HL-60 (cell line): ENCODE measurements at regions not wholly inside any gene's neighbourhood (a gene's known extent, or its start where the extent isn't known, plus 50 kb on each side); places are given as distances from the start of the nearest gene placed in this dataset.

Source experiments
- DNase-seq, 2 experiments: peaks; one replicate each; pipeline ENCODE4 v3.0.0-alpha.2; 2010 to 2020; ENCODE audit warnings: low read depth in 1 of 2, low spot score in 1 of 2
- H3K27ac ChIP-seq: fragments of 250-450 bp; sonication (Bioruptor Pico); replicated peaks from 2 replicates; pipeline ENCODE4 v1.5.1; 2020; ENCODE audit warnings: mild to moderate bottlenecking, moderate library complexity
- H3K27me3 ChIP-seq: fragments of 250-450 bp; sonication (Bioruptor Pico); 2 replicates; pipeline ENCODE4 v1.5.1; 2021; ENCODE audit warnings: mild to moderate bottlenecking, moderate library complexity; ENCODE audit not compliant: insufficient read depth, poor library complexity, severe bottlenecking
- H3K4me3 ChIP-seq: replicated peaks from 2 replicates; pipeline ENCODE4 v1.5.1; 2011; ENCODE audit warnings: mild to moderate bottlenecking, control low read depth, low read length; ENCODE audit not compliant: insufficient read depth
- CTCF ChIP-seq: IDR thresholded peaks from one replicate; pipeline ENCODE4 v1.5.1; 2011; ENCODE audit warnings: low read length, control low read depth, inconsistent platforms; ENCODE audit not compliant: insufficient read depth
- GABPA ChIP-seq: IDR thresholded peaks from 2 replicates; pipeline ENCODE4 v1.6.1; 2012; ENCODE audit warnings: low read depth
- POLR2AphosphoS5 ChIP-seq: IDR thresholded peaks from 2 replicates; pipeline ENCODE4 v1.6.1; 2012; ENCODE audit warnings: low read depth
- SPI1 ChIP-seq: IDR thresholded peaks from 2 replicates; pipeline ENCODE4 v1.6.1; 2012; ENCODE audit warnings: low read depth, mild to moderate bottlenecking, borderline replicate concordance
- TF ChIP-seq, protein P1 (sequence below): IDR thresholded peaks from 2 replicates; pipeline ENCODE4 v1.6.1; 2012; ENCODE audit warnings: low read depth; ENCODE audit not compliant: insufficient replicate concordance

DNA sequence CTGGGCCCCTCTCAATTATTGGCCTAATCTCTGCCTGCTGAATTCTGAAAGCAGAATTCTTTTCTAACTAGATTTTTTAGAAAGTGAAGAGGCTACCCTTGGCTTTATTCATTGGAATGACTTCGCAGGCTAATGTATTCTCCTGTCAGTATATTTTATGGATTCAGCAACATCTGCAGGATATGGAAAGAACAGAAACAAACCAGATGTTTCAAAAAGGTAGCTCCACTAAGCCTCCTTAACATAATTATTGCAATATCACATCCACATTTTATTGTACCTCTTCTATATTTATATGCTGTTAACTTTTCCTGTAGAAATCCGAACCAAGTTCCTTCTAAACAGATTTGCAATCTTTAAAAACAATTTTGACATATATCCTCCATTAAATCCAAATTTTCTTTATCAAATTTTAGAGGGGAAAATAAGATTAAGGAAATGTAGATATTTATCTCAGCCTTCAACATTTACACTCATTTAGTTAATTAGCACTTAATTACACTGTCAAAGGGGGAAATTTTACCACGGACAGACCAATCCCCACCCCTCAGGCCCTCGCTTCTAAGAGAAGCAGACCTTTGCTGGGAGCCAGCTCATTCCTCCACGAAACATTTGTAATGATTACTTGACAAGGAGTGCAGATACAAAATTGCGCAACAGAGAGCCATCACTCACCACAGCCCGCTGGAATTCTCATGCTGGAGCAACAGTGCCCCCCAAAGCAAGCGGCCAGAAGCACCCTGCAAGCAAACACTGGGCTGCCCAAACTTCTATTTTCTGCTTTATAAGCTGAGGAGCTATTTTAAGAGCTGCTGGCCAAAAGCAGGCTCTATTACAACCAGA is 253.4 kb downstream of the ETAA1 start:
- Histone ChIP-seq H3K27ac (no peak overlapping the region), H3K27me3 (no peaks in the 10 kb centered on the region), H3K4me3 (no peak overlapping the region)
- DNase-seq: peak; percentile 11 to 43
- TF ChIP-seq CTCF (no peak), SPI1 (no peak), GABPA (no peak), POLR2AphosphoS5 (no peak)
- TF ChIP-seq, protein P1, sequence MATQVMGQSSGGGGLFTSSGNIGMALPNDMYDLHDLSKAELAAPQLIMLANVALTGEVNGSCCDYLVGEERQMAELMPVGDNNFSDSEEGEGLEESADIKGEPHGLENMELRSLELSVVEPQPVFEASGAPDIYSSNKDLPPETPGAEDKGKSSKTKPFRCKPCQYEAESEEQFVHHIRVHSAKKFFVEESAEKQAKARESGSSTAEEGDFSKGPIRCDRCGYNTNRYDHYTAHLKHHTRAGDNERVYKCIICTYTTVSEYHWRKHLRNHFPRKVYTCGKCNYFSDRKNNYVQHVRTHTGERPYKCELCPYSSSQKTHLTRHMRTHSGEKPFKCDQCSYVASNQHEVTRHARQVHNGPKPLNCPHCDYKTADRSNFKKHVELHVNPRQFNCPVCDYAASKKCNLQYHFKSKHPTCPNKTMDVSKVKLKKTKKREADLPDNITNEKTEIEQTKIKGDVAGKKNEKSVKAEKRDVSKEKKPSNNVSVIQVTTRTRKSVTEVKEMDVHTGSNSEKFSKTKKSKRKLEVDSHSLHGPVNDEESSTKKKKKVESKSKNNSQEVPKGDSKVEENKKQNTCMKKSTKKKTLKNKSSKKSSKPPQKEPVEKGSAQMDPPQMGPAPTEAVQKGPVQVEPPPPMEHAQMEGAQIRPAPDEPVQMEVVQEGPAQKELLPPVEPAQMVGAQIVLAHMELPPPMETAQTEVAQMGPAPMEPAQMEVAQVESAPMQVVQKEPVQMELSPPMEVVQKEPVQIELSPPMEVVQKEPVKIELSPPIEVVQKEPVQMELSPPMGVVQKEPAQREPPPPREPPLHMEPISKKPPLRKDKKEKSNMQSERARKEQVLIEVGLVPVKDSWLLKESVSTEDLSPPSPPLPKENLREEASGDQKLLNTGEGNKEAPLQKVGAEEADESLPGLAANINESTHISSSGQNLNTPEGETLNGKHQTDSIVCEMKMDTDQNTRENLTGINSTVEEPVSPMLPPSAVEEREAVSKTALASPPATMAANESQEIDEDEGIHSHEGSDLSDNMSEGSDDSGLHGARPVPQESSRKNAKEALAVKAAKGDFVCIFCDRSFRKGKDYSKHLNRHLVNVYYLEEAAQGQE: no peak

DNA sequence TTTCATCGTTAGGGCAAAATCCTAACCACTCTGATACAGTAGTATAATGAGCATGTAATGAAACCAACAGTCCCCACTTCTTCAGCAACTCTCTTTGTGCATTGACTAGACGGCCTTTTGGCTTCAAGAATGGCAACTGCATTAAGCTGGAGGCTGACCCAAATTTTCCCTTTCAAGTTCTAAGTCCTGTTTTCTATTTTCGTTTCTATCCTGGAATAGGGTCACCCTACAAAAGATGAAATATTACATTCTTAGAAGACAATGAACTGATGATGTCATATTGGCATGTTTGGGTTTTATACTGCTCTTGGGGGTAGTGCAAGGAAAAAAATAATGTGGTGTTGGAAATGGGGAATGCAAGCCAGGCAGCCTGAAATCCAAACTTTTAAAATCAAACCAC is 254.4 kb downstream of the ETAA1 start:
- H3K4me3 ChIP-seq: no peak overlapping the region
- no peak overlapping the region for H3K27ac ChIP-seq
- TF ChIP-seq POLR2AphosphoS5: no peak
- TF ChIP-seq, protein P1: no peak
- no peak for TF ChIP-seq GABPA
- no peak for TF ChIP-seq CTCF
- TF ChIP-seq SPI1: no peak
- no peaks in the 10 kb centered on the region for H3K27me3 ChIP-seq
- no peak for DNase-seq

DNA sequence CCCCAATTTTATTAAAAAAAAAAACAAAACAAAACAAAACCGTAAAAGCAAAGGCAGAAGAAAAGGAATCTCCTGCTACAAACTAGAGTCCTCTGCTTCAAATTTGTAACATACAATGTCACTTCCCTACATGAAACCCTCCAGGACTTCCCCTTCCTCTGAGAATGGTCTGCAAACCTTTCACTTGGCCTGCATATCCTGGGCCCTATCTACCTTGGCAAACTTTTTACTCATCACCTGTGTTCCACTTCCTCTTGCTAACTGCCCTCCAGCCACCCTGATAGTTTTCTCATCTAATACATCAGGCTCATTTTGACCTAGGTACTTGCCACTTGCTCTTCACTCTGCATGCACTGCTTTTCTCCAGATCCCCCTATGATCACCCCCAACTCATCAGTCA is 255.5 kb downstream of the ETAA1 start:
- Histone ChIP-seq H3K27ac (no peak overlapping the region), H3K27me3 (no peaks in the 10 kb centered on the region), H3K4me3 (no peak overlapping the region)
- no peak for DNase-seq
- TF ChIP-seq POLR2AphosphoS5: no peak
- TF ChIP-seq SPI1: no peak
- TF ChIP-seq, protein P1: no peak
- TF ChIP-seq GABPA: no peak
- TF ChIP-seq CTCF: no peak
